Duodenal mucosa (tissue), 2 donors: ENCODE measurements at regions not wholly inside any gene's neighbourhood (a gene's known extent, or its start where the extent isn't known, plus 50 kb on each side); places are given as distances from the start of the nearest gene placed in this dataset.

Experiments
- H3K27ac ChIP-seq: one replicate; pipeline ENCODE4 v1.7.0; 2013; ENCODE audit warnings: low read depth, low read length
- H3K27me3 ChIP-seq, 2 donors: one replicate each; pipeline ENCODE4 v1.7.0; 2013; ENCODE audit warnings: low read length in 2 of 2, control low read depth in 1 of 2; ENCODE audit not compliant: insufficient read depth in 2 of 2, control insufficient read depth in 1 of 2
- H3K36me3 ChIP-seq, 2 donors: one replicate each; pipeline ENCODE4 v1.7.0; 2013; ENCODE audit warnings: low read length in 2 of 2, control low read depth in 1 of 2; ENCODE audit not compliant: insufficient read depth in 2 of 2, control insufficient read depth in 1 of 2
- H3K4me1 ChIP-seq, 2 donors: one replicate each; pipeline ENCODE4 v1.7.0; 2013; ENCODE audit warnings: low read length in 2 of 2, control low read depth in 1 of 2; ENCODE audit not compliant: insufficient read depth in 2 of 2, control insufficient read depth in 1 of 2
- H3K4me3 ChIP-seq, 2 donors: one replicate each; pipeline ENCODE4 v1.7.0; 2013; ENCODE audit warnings: low read length in 2 of 2, low read depth in 1 of 2
- H3K9ac ChIP-seq, 2 donors: one replicate each; pipeline ENCODE4 v1.7.0; 2013; ENCODE audit warnings: low read length in 2 of 2, low read depth in 1 of 2
- H3K9me3 ChIP-seq, 2 donors: one replicate each; pipeline ENCODE4 v1.7.0; 2013; ENCODE audit warnings: low read length in 2 of 2, control low read depth in 1 of 2; ENCODE audit not compliant: control insufficient read depth in 1 of 2

DNA sequence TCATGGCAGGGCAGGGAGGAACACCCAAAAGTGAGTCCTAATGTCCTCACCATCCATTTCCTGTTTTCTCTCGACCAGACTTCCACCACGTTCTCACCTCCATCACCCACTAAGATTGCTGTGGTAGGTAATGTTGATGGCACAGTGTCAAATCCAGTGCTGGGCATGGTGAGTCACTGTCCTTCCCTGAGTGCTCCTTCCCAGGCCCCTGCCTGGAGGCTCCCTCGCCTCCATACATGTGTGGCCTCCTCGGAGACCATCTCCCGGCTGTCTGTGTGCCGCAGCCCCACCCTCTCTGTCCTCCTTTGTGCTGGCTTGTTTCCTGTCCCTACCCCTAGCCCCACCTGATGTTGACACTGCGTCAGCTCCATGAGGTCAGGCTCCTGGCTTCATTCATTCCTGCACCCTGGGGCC is 177.5 kb downstream of the SYK start:
- Histone ChIP-seq H3K9ac (no peak overlapping the region), H3K27me3 (peaks cover 0 to 1% of the 10 kb centered on the region in 2 donors), H3K9me3 (no peaks in the 10 kb centered on the region), H3K27ac (no peak overlapping the region), H3K4me3 (no peak overlapping the region), H3K36me3 (no peaks in the 10 kb centered on the region), H3K4me1 (no peaks in the 10 kb centered on the region)

- Histone ChIP-seq H3K27ac (no peak overlapping the region), H3K4me1 (no peaks in the 10 kb centered on the region), H3K4me3 (no peak overlapping the region), H3K27me3 (peaks cover 0 to 3% of the 10 kb centered on the region in 2 donors), H3K9ac (no peak overlapping the region), H3K36me3 (no peaks in the 10 kb centered on the region), H3K9me3 (no peaks in the 10 kb centered on the region)
These were observed 178.0 kb downstream of the SYK start for GRCh38 chr9:90979639-90980038.

GRCh38 chr9:90981726-90982125 is 180.1 kb downstream of the SYK start:
- no peak overlapping the region for H3K27ac ChIP-seq
- H3K9ac ChIP-seq, result no peak overlapping the region
- H3K4me3 ChIP-seq, result no peak overlapping the region
- H3K36me3 ChIP-seq, result no peaks in the 10 kb centered on the region
- H3K9me3 ChIP-seq, result no peaks in the 10 kb centered on the region
- peaks cover 0 to 3% of the 10 kb centered on the region in 2 donors for H3K27me3 ChIP-seq
- H3K4me1 ChIP-seq, result no peaks in the 10 kb centered on the region

- Histone ChIP-seq H3K9me3 (no peaks in the 10 kb centered on the region), H3K4me3 (no peak overlapping the region), H3K4me1 (no peaks in the 10 kb centered on the region), H3K27ac (no peak overlapping the region), H3K9ac (no peak overlapping the region), H3K36me3 (no peaks in the 10 kb centered on the region), H3K27me3 (peaks cover 0 to 3% of the 10 kb centered on the region in 2 donors)
These were observed 181.8 kb downstream of the SYK start for GRCh38 chr9:90983394-90983793.

DNA sequence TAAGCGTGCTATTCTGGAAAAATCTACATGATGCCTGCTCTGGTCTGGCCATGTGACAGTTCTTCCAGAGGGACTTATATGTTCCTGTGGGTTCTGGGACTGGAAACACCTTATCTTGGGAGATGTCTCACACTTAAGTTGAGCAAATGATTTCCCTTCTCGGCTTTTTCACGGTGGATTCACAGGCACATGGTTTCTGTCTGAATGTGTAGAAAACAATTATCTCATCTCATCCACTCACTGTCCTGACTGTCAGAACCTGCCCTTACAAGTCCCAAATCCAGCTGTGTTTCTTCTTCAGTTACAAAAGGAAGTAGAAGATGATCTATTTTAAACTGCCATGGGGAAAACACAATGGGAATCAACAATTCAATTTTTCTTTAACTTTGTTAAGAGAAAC is 184.0 kb downstream of the SYK start:
- Histone ChIP-seq H3K9me3 (no peaks in the 10 kb centered on the region), H3K4me3 (no peak overlapping the region), H3K27ac (no peak overlapping the region), H3K4me1 (no peaks in the 10 kb centered on the region), H3K9ac (no peak overlapping the region), H3K27me3 (peaks cover 0 to 3% of the 10 kb centered on the region in 2 donors), H3K36me3 (no peaks in the 10 kb centered on the region)

DNA sequence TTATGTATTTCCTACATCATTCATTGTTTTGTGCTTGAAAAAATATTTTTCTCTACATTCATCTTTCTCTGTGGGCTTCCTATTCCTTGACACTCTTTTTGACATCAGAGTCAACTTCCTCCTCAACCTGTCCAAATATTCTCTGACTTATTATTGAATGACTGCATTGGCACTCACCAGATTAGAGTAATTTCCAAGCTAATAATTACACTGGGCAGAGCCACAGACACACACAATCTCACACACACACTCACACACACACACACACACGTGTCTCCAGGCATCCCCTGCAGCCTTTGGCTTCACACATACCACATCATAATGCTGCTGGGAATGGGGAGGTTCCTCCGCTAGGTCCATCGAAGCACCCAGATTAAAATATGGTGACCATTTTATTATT is 184.5 kb downstream of the SYK start:
- Histone ChIP-seq H3K36me3 (no peaks in the 10 kb centered on the region), H3K9ac (no peak overlapping the region), H3K27ac (no peak overlapping the region), H3K4me1 (no peaks in the 10 kb centered on the region), H3K9me3 (peaks cover 0 to 5% of the 10 kb centered on the region in 2 donors), H3K4me3 (no peak overlapping the region), H3K27me3 (peaks cover 0 to 3% of the 10 kb centered on the region in 2 donors)

- Histone ChIP-seq H3K36me3 (no peaks in the 10 kb centered on the region), H3K4me3 (no peak overlapping the region), H3K9me3 (peaks cover 0 to 8% of the 10 kb centered on the region in 2 donors), H3K4me1 (no peaks in the 10 kb centered on the region), H3K27me3 (peaks cover 0 to 3% of the 10 kb centered on the region in 2 donors), H3K27ac (no peak overlapping the region), H3K9ac (no peak overlapping the region)
These were observed 185.9 kb downstream of the SYK start for GRCh38 chr9:90987566-90987965.

DNA sequence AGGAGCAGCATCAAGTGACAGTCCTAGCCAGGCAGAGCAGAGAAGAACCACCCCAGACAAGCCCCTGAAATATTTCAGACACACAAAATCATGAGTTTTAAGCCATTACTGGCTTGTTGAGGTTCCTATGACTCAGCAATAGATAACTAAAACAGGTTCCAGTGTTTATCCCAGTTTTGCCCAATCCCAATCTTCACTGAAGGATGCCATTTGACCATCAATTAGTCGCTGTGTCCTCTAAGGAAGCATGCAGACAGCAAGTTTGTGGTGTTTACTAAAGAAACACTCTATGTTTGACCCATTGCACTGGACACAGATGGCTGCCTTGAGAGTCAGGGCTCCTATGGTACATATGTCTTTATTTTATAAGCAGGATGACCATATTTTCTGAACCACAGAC is 186.7 kb downstream of the SYK start:
- no peak overlapping the region for H3K9ac ChIP-seq
- H3K4me1 ChIP-seq, result no peaks in the 10 kb centered on the region
- no peak overlapping the region for H3K4me3 ChIP-seq
- H3K27ac ChIP-seq, result no peak overlapping the region
- H3K27me3 ChIP-seq, result peaks cover 0 to 3% of the 10 kb centered on the region in 2 donors
- peaks cover 0 to 8% of the 10 kb centered on the region in 2 donors for H3K9me3 ChIP-seq
- H3K36me3 ChIP-seq, result no peaks in the 10 kb centered on the region

DNA sequence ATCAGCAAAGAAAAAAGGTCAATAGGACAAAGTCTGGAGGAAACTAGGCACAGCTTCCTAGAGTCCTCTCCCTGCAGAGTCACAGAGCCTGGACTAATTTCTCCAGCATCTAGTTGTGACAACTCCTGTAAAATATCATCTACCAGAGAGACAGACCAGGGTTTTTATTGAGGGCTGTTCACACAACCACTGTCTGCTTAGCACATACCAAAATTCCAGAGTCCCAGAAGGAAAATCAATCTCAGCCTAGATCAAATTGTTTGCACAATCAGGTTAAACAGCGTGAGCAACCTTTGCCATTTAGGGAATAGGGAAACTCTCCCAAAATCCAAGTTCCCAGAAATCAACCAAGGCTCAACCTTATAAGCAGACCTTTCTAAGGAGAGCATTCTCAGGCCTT is 190.3 kb downstream of the SYK start:
- H3K27me3 ChIP-seq, result no peaks in the 10 kb centered on the region
- H3K9ac ChIP-seq, result no peak overlapping the region
- H3K27ac ChIP-seq, result no peak overlapping the region
- H3K9me3 ChIP-seq, result peaks cover 0 to 8% of the 10 kb centered on the region in 2 donors
- H3K4me3 ChIP-seq, result no peak overlapping the region
- no peaks in the 10 kb centered on the region for H3K36me3 ChIP-seq
- H3K4me1 ChIP-seq, result no peaks in the 10 kb centered on the region

GRCh38 chr9:90995516-90995915 is 193.9 kb downstream of the SYK start:
- H3K9ac ChIP-seq, result no peak overlapping the region
- H3K4me3 ChIP-seq, result no peak overlapping the region
- H3K27ac ChIP-seq, result no peak overlapping the region
- H3K36me3 ChIP-seq, result no peaks in the 10 kb centered on the region
- peaks cover 0 to 8% of the 10 kb centered on the region in 2 donors for H3K9me3 ChIP-seq
- no peaks in the 10 kb centered on the region for H3K27me3 ChIP-seq
- no peaks in the 10 kb centered on the region for H3K4me1 ChIP-seq
